GM21367 (cell line): ENCODE measurements at regions not wholly inside any gene's neighbourhood (a gene's known extent, or its start where the extent isn't known, plus 50 kb on each side); places are given as distances from the start of the nearest gene placed in this dataset.

Source experiments
- ATAC-seq: cut with Tn5 transposase; IDR thresholded peaks from one replicate; pipeline ENCODE4 v1.9.1; 2021; ENCODE audit not compliant: unreplicated experiment

GRCh38 chr6:133820208-133820607 lies 68.7 kb upstream of the TCF21 start:
- ATAC-seq, result no peak

GRCh38 chr6:133827766-133828165 lies 61.1 kb upstream of the TCF21 start:
- ATAC-seq, result no peak

- no peak for ATAC-seq
Measured at GRCh38 chr6:133833949-133834359, 55.0 kb upstream of the TCF21 start.

GRCh38 chr6:133834472-133835170 lies 54.3 kb upstream of the TCF21 start:
- no peak for ATAC-seq

GRCh38 chr6:133835901-133836300 lies 53.0 kb upstream of the TCF21 start:
- no peak for ATAC-seq

GRCh38 chr6:133837801-133838349 lies 51.0 kb upstream of the TCF21 start:
- ATAC-seq, result peak; percentile 80
